Endodermal cell (in vitro differentiated cells): ENCODE measurements at regions not wholly inside any gene's neighbourhood (a gene's known extent, or its start where the extent isn't known, plus 50 kb on each side); places are given as distances from the start of the nearest gene placed in this dataset.

Experiments
- DNase-seq: peaks from one replicate; pipeline ENCODE4 v3.0.0-alpha.2; 2017
- H3K27ac ChIP-seq: 2 replicates; pipeline ENCODE4 v1.5.1; 2013; ENCODE audit warnings: mild to moderate bottlenecking, low read depth, low read length, moderate library complexity
- H3K27me3 ChIP-seq: 2 replicates; pipeline ENCODE4 v1.6.1; 2013; ENCODE audit warnings: mild to moderate bottlenecking, low read length, moderate library complexity; ENCODE audit not compliant: insufficient read depth, control insufficient read depth, poor library complexity, severe bottlenecking
- H3K36me3 ChIP-seq: 2 replicates; pipeline ENCODE4 v1.7.0; 2013; ENCODE audit warnings: mild to moderate bottlenecking, low read length, moderate library complexity; ENCODE audit not compliant: control insufficient read depth, insufficient read depth
- H3K4me1 ChIP-seq: one replicate; pipeline ENCODE4 v1.7.0; 2013; ENCODE audit warnings: low read length; ENCODE audit not compliant: control insufficient read depth, insufficient read depth
- H3K4me3 ChIP-seq: 2 replicates; pipeline ENCODE4 v1.5.1; 2013; ENCODE audit warnings: mild to moderate bottlenecking, low read length, moderate library complexity
- H3K9ac ChIP-seq: 2 replicates; pipeline ENCODE4 v1.6.1; 2013; ENCODE audit warnings: mild to moderate bottlenecking, low read length, moderate library complexity; ENCODE audit not compliant: poor library complexity, severe bottlenecking; ENCODE audit errors: extremely low read depth
- H3K9me3 ChIP-seq: 2 replicates; pipeline ENCODE4 v1.6.1; 2013; ENCODE audit warnings: mild to moderate bottlenecking, low read length, moderate library complexity; ENCODE audit not compliant: control insufficient read depth
- H3K27ac Mint-ChIP-seq: 2 replicates; pipeline ENCODE4 v1.8.0; 2020; ENCODE audit warnings: mixed read lengths
- H3K27me3 Mint-ChIP-seq: 2 replicates; pipeline ENCODE4 v1.8.0; 2021; ENCODE audit warnings: mild to moderate bottlenecking, mixed read lengths; ENCODE audit not compliant: insufficient read depth
- H3K36me3 Mint-ChIP-seq: 2 replicates; pipeline ENCODE4 v1.8.0; 2020; ENCODE audit warnings: low read depth, mixed read lengths
- H3K4me1 Mint-ChIP-seq: 2 replicates; pipeline ENCODE4 v1.8.0; 2020; ENCODE audit warnings: mixed read lengths
- H3K4me3 Mint-ChIP-seq: 2 replicates; pipeline ENCODE4 v1.8.0; 2020; ENCODE audit warnings: mild to moderate bottlenecking, moderate library complexity, mixed read lengths
- H3K9me3 Mint-ChIP-seq: 2 replicates; pipeline ENCODE4 v1.8.0; 2020; ENCODE audit warnings: mild to moderate bottlenecking, mixed read lengths
- CTCF ChIP-seq: fragments of 200-600 bp; sonication (generic); conservative IDR thresholded peaks from 2 replicates; pipeline ENCODE4 v1.5.0; 2021; ENCODE audit warnings: antibody characterized with exemption, mild to moderate bottlenecking
- WGBS, 2 experiments: methylation state at CpG; one replicate each; pipeline versions ENCODE4 v1.1.5 to v1.1.7; 2013; ENCODE audit warnings: missing lambda C conversion rate in 2 of 2, mixed read lengths in 1 of 2; ENCODE audit not compliant: insufficient coverage in 1 of 2, insufficient read length in 1 of 2; 5-methylcytosine and 5-hydroxymethylcytosine counted together

GRCh38 chr13:26463848-26464247, 93.6 kb upstream of the WASF3 start:
- Mint-ChIP-seq H3K4me1 (peaks cover 3% of the 10 kb centered on the region), H3K9me3 (no peaks in the 10 kb centered on the region), H3K4me3 (no peak overlapping the region), H3K36me3 (no peaks in the 10 kb centered on the region), H3K27me3 (peaks cover 2% of the 10 kb centered on the region), H3K27ac (no peak overlapping the region)
- DNase-seq, result no peak
- no peaks in the 10 kb centered on the region for H3K27me3 ChIP-seq
- H3K27ac ChIP-seq, result no peak overlapping the region
- no peak overlapping the region for H3K9ac ChIP-seq
- no peak overlapping the region for H3K4me3 ChIP-seq
- no peak for TF ChIP-seq CTCF
- H3K36me3 ChIP-seq, result no peaks in the 10 kb centered on the region
- 43 to 93% methylated on average over 1 to 5 of the region's 5 CpGs for whole genome bisulfite sequencing, 2 experiments
- no peaks in the 10 kb centered on the region for H3K9me3 ChIP-seq
- no peaks in the 10 kb centered on the region for H3K4me1 ChIP-seq

- no peak overlapping the region for H3K4me3 Mint-ChIP-seq
- Histone ChIP-seq H3K4me3 (no peak overlapping the region), H3K4me1 (no peaks in the 10 kb centered on the region), H3K27me3 (no peaks in the 10 kb centered on the region), H3K9me3 (no peaks in the 10 kb centered on the region), H3K27ac (no peak overlapping the region), H3K9ac (no peak overlapping the region), H3K36me3 (no peaks in the 10 kb centered on the region)
- peaks cover 2% of the 10 kb centered on the region for H3K27me3 Mint-ChIP-seq
- H3K9me3 Mint-ChIP-seq, result no peaks in the 10 kb centered on the region
- H3K36me3 Mint-ChIP-seq, result no peaks in the 10 kb centered on the region
- no peak for TF ChIP-seq CTCF
- no peak overlapping the region for H3K27ac Mint-ChIP-seq
- DNase-seq, result no peak
- 84 to 94% methylated on average over 11 to 12 of the region's 12 CpGs for WGBS, 2 experiments
- H3K4me1 Mint-ChIP-seq, result peaks cover 3% of the 10 kb centered on the region
These were observed 92.0 kb upstream of the WASF3 start for GRCh38 chr13:26465514-26465913.

GRCh38 chr13:26465954-26466353, 91.5 kb upstream of the WASF3 start:
- Histone ChIP-seq H3K9me3 (no peaks in the 10 kb centered on the region), H3K27me3 (no peaks in the 10 kb centered on the region), H3K27ac (no peak overlapping the region), H3K9ac (no peak overlapping the region), H3K4me3 (no peak overlapping the region), H3K4me1 (no peaks in the 10 kb centered on the region), H3K36me3 (no peaks in the 10 kb centered on the region)
- H3K4me3 Mint-ChIP-seq, result no peak overlapping the region
- no peak overlapping the region for H3K27ac Mint-ChIP-seq
- peaks cover 3% of the 10 kb centered on the region for H3K4me1 Mint-ChIP-seq
- peaks cover 2% of the 10 kb centered on the region for H3K27me3 Mint-ChIP-seq
- TF ChIP-seq CTCF, result no peak
- H3K9me3 Mint-ChIP-seq, result no peaks in the 10 kb centered on the region
- no peak for DNase-seq
- H3K36me3 Mint-ChIP-seq, result no peaks in the 10 kb centered on the region
